ENCODE measurements at regions not wholly inside any gene's neighbourhood (a gene's known extent, or its start where the extent isn't known, plus 50 kb on each side); places are given as distances from the start of the nearest gene placed in this dataset.
"Not testable (repeated sequence)": the region's sequence is repeated elsewhere in the genome, so short reads cannot be mapped to it uniquely, and the experiment has no call there.

DNA sequence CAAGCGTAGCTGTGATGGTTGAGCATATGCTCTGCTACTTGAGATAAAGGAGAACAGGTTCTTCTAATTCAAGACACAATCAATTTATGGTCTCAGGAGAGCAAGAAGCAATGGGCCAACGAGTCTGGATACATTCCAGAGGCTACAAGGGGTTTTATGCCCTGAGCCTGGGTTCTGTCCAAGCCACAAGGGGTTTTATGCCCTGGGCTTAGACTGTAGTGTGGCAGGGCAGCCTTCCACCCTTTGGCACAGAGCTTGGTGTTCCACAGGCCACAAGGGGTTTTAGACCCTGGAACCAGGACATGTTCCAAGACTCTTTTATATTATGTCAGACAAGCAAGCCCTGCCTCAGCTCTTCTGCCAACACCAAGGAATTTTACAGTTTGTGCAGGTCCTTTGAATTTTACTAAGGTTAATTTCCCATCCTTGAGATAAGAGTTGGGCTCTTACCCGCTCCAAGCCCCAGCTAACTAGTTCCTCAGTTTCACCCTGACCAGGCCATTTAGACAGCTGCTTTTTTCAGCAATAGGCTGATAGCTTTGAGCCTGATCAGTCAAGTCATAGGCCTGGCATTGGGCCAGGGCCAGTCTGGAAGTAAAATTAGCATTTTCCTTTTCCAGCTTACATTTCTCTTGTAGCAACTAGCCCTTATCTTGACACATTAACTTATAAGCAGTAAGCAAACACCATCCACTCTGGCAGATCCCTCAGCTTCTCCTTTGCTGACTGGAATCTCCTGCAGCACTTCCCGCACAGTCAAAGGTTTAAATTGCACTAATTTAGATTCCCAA is 95.0 kb downstream of the ZNF737 start:
- DNase-seq: no peak
- TF ChIP-seq CTCF (IDR thresholded peaks at IDR 0.05): no peak
- no peaks in the 10 kb centered on the region for H3K4me1 ChIP-seq
- H3K27me3 ChIP-seq: no peaks in the 10 kb centered on the region
- intact Hi-C loops (cut with DNase I; ENCODE audit: low total_unique reads): no loop called here
- no peaks in the 10 kb centered on the region for H3K36me3 ChIP-seq
- H3K27ac ChIP-seq: no peak overlapping the region
- H3K9me3 ChIP-seq: no peaks in the 10 kb centered on the region
- H3K4me3 ChIP-seq: no peak overlapping the region

GRCh38 chr19:20466638-20466990 is 99.0 kb downstream of the ZNF737 start:
- H3K36me3 ChIP-seq; H3K4me3 ChIP-seq; DNase-seq; intact Hi-C loops (cut with DNase I; ENCODE audit: low total_unique reads); H3K27ac ChIP-seq; H3K9me3 ChIP-seq; H3K27me3 ChIP-seq; H3K4me1 ChIP-seq: not testable (repeated sequence)

DNA sequence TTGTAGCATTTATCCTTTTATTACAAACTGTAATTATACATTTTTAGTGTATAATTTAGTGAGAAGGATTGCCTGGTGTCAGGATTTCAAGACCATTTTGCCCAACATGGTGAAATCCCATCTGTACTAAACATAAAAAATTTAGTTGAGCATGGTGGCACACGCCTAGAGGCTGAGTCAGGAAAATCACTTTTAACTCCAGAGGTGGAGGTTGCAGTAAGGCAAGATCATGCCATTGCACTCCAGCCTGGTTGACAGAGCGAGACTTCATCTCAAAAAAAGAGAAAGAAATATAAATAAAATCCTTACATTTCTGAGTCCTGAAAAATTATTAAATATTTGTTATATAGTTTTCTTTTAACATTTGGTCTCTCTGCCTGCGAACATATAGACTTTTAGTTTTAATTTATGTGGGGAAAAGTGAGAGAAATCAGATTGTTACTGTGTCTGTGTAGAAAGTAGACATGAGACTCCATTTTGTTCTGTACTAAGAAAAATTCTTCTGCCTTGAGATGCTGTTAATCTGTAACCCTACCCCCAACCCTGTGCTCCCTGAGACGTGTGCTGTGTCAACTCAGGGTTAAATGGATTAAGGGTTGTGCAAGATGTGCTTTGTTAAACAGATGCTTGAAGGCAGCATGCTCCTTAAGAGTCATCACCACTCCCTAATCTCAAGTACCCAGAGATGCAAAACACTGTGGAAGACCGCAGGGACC is 99.5 kb downstream of the ZNF737 start:
- H3K9me3 ChIP-seq; DNase-seq; H3K4me3 ChIP-seq; H3K27me3 ChIP-seq; H3K4me1 ChIP-seq; intact Hi-C loops (cut with DNase I; ENCODE audit: low total_unique reads); H3K27ac ChIP-seq; H3K36me3 ChIP-seq: not testable (repeated sequence)

DNA sequence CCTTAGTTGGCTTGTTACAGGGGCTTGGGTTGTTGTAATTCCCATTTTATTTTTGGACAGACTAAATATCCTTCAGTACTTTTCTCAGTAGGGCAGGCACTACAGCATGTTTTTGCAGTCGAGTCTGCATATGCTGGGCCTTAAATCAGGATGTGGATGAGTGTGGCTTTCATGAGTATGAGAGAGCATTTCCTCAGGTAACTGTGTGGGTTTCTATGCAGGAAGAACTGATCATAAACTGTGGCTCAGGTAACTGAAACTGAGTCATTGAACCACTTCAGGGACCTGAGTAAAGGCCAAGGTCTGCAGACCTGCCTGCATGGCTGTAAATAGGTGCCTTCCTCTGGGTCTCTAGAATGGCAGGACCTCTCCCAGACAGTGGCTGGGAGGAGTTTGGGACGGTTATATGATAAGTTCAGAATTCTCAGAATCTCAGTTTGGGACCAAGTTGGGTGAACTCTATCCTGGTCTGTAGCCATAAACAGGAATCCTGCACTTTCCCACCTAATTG is 112.1 kb downstream of the ZNF737 start:
- DNase-seq: no peak
- H3K4me1 ChIP-seq: no peaks in the 10 kb centered on the region
- H3K27ac ChIP-seq: no peak overlapping the region
- no peaks in the 10 kb centered on the region for H3K36me3 ChIP-seq
- intact Hi-C loops (cut with DNase I; ENCODE audit: low total_unique reads): no loop called here
- no peak overlapping the region for H3K4me3 ChIP-seq
- H3K27me3 ChIP-seq: no peaks in the 10 kb centered on the region
- TF ChIP-seq CTCF (IDR thresholded peaks at IDR 0.05): no peak
- H3K9me3 ChIP-seq: no peaks in the 10 kb centered on the region

DNA sequence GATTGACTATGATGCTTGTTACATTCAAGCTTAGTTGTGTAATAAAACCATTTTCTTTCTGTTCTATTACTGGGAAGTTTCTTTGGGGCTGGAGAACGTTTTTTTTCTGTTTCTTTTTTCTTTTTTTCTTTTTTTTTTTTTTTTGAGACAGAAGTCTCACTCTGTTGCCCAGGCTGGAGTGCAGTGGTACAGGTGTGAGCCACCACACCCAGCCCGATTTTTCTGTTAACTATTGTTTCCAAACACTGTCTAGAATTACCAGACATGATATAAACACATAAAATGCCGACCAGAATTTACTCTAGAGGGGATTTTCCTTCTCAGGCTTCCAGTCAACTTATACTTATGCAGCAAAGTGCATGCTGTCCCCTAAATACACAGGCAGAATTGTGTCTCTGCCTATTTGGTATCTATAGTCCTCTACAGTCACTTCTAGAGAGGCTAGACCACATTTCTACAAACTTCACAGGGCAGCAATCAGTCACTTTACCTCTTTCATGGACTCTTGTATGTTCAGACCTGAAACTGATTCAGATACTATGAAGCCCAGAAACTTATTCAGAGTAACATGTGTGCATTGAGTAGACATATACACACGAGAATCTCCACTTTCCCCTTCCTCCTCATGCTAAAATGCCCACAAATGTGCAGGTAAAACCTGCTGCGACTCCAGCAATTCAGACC is 121.2 kb downstream of the ZNF737 start:
- H3K27me3 ChIP-seq: no peaks in the 10 kb centered on the region
- no peak overlapping the region for H3K27ac ChIP-seq
- no peak for TF ChIP-seq CTCF (IDR thresholded peaks at IDR 0.05)
- H3K4me1 ChIP-seq: no peaks in the 10 kb centered on the region
- H3K4me3 ChIP-seq: no peak overlapping the region
- DNase-seq: no peak
- H3K36me3 ChIP-seq: no peaks in the 10 kb centered on the region
- intact Hi-C loops (cut with DNase I; ENCODE audit: low total_unique reads): no loop called here
- H3K9me3 ChIP-seq: no peaks in the 10 kb centered on the region

- H3K4me1 ChIP-seq; H3K36me3 ChIP-seq; H3K4me3 ChIP-seq; H3K27ac ChIP-seq; intact Hi-C loops (cut with DNase I; ENCODE audit: low total_unique reads); DNase-seq; H3K27me3 ChIP-seq; H3K9me3 ChIP-seq: not testable (repeated sequence)
These were observed 133.2 kb downstream of the ZNF737 start for GRCh38 chr19:20432266-20432842.

- no peak for DNase-seq
- H3K27ac ChIP-seq: no peak overlapping the region
- no peak for TF ChIP-seq CTCF (IDR thresholded peaks at IDR 0.05)
- H3K36me3 ChIP-seq: no peaks in the 10 kb centered on the region
- intact Hi-C loops (cut with DNase I; ENCODE audit: low total_unique reads): no loop called here
- H3K9me3 ChIP-seq: no peaks in the 10 kb centered on the region
- H3K4me3 ChIP-seq: no peak overlapping the region
- no peaks in the 10 kb centered on the region for H3K4me1 ChIP-seq
- H3K27me3 ChIP-seq: no peaks in the 10 kb centered on the region
These were observed 133.8 kb downstream of the ZNF737 start for GRCh38 chr19:20431826-20432225.
